Peyer's patch (tissue), 4 donors: ENCODE measurements at regions not wholly inside any gene's neighbourhood (a gene's known extent, or its start where the extent isn't known, plus 50 kb on each side); places are given as distances from the start of the nearest gene placed in this dataset.

Experiments
- DNase-seq, 3 donors: peaks; one replicate each; pipeline ENCODE4 v3.0.0-alpha.2; 2017 to 2019
- H3K27ac ChIP-seq, 4 donors: fragments of 200-600 bp; sonication (generic); one replicate each; pipeline ENCODE4 v1.5.1; 2016 to 2019
- H3K27me3 ChIP-seq, 2 donors: fragments of 200-600 bp; sonication (generic); one replicate each; pipeline ENCODE4 v1.5.1; 2019
- H3K36me3 ChIP-seq, 3 donors: fragments of 200-600 bp; sonication (generic); one replicate each; pipeline ENCODE4 v1.5.1; 2016 to 2019
- H3K4me1 ChIP-seq, 4 donors: fragments of 200-600 bp; sonication (generic); one replicate each; pipeline ENCODE4 v1.5.1; 2016 to 2019
- H3K4me3 ChIP-seq, 4 donors: fragments of 200-600 bp; sonication (generic); 1 replicate in 3 of 4; 2 replicates in 1 of 4; pipeline ENCODE4 v1.5.1; 2016 to 2019; ENCODE audit warnings: mild to moderate bottlenecking in 1 of 4
- H3K9me3 ChIP-seq, 4 donors: fragments of 200-600 bp; sonication (generic); one replicate each; pipeline ENCODE4 v1.5.1; 2016 to 2019; ENCODE audit warnings: mild to moderate bottlenecking in 1 of 4
- POLR2A ChIP-seq, 2 donors: fragments of 450-650 bp; IDR thresholded peaks; one replicate each; pipeline ENCODE4 v1.5.1; 2017; ENCODE audit warnings: antibody characterized with exemption in 2 of 2, mild to moderate bottlenecking in 2 of 2, moderate library complexity in 2 of 2
- TF ChIP-seq, protein P1 (sequence below), 6 experiments: fragments of 450-650 bp in 4 of 6; fragments of 200-600 bp in 2 of 6; sonication (generic) in 1 of 6; IDR thresholded peaks; one replicate each; pipeline ENCODE4 v1.5.1; 2017 to 2019; ENCODE audit warnings: antibody characterized with exemption in 6 of 6, mild to moderate bottlenecking in 3 of 6, moderate library complexity in 1 of 6

DNA sequence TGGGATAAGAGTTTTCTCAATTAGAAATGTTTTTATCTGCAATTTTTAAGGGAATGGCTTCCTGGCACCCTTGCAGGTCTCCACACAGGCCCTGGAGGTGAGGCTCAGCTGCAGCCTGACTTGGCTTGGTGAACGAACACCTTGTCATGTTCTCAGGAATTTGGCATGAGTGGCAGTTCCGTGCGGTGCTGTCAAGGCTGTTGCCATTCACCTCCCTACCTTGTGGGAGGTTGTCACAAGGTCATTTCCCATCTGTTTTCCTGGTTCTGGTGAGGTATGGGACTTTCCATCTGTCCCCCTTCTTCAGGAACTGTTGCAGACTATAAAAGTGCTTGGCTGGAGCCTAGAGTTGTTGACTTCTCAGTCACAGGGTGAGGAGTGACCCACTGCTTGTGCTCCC, 82.9 kb downstream of the ELOVL4 start:
- TF ChIP-seq, protein P1, sequence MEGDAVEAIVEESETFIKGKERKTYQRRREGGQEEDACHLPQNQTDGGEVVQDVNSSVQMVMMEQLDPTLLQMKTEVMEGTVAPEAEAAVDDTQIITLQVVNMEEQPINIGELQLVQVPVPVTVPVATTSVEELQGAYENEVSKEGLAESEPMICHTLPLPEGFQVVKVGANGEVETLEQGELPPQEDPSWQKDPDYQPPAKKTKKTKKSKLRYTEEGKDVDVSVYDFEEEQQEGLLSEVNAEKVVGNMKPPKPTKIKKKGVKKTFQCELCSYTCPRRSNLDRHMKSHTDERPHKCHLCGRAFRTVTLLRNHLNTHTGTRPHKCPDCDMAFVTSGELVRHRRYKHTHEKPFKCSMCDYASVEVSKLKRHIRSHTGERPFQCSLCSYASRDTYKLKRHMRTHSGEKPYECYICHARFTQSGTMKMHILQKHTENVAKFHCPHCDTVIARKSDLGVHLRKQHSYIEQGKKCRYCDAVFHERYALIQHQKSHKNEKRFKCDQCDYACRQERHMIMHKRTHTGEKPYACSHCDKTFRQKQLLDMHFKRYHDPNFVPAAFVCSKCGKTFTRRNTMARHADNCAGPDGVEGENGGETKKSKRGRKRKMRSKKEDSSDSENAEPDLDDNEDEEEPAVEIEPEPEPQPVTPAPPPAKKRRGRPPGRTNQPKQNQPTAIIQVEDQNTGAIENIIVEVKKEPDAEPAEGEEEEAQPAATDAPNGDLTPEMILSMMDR (IDR thresholded peaks at IDR 0.05), result no peak
- no peak for TF ChIP-seq POLR2A (IDR thresholded peaks at IDR 0.05)
- no peak for DNase-seq
- H3K36me3 ChIP-seq, result no peaks in the 10 kb centered on the region

DNA sequence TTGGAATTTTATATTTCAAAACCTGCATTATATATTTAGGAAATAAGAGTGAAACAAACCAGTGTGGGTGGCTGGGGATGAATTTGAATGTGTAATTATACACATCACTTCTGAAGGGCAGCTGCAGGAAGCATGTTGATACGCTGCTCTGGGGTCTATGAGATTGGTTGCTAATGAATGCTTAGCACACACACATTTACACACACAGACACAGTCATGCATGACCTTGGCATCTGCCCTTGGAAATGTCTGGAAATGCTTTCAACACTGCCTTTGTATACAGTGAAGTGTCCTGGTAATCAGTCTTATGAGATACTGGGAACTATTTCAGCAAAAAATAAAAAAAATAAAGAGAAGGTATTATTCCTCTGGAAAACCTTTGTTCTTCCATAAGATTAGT, 83.4 kb downstream of the ELOVL4 start:
- Histone ChIP-seq H3K36me3 (no peaks in the 10 kb centered on the region), H3K4me1 (no peaks in the 10 kb centered on the region), H3K27me3 (no peaks in the 10 kb centered on the region), H3K4me3 (no peak overlapping the region), H3K9me3 (no peaks in the 10 kb centered on the region), H3K27ac (no peak overlapping the region)
- no peak for DNase-seq
- no peak for TF ChIP-seq POLR2A (IDR thresholded peaks at IDR 0.05)
- TF ChIP-seq, protein P1 (IDR thresholded peaks at IDR 0.05), result no peak

More for the DNA sequence above, 82.9 kb downstream of the ELOVL4 start:
- no peaks in the 10 kb centered on the region for H3K9me3 ChIP-seq
- H3K27me3 ChIP-seq, result no peaks in the 10 kb centered on the region
- no peak overlapping the region for H3K27ac ChIP-seq
- no peaks in the 10 kb centered on the region for H3K4me1 ChIP-seq
- no peak overlapping the region for H3K4me3 ChIP-seq

DNA sequence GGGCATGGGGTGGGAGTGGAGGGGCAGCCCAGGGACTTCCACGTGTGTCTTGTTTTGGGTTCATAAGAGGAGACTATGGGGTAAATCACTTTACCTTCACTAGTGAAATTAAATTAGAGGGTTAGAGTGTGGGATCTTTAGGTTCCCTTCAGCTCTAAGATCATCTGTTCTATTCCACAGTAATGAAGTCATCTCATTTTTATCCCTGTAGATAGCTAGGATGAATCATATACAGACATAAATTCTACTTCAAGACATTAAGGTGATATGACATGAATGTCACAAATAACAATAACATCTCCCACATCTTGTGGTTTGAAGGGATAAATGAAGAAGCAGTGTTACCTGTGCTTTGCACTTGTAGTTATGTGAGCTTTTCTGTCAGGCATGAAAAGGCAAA, 83.8 kb downstream of the ELOVL4 start:
- Histone ChIP-seq H3K27me3 (no peaks in the 10 kb centered on the region), H3K36me3 (no peaks in the 10 kb centered on the region), H3K4me1 (no peaks in the 10 kb centered on the region), H3K27ac (no peak overlapping the region), H3K4me3 (no peak overlapping the region), H3K9me3 (no peaks in the 10 kb centered on the region)
- no peak for DNase-seq
- no peak for TF ChIP-seq POLR2A (IDR thresholded peaks at IDR 0.05)
- TF ChIP-seq, protein P1 (IDR thresholded peaks at IDR 0.05), result no peak

DNA sequence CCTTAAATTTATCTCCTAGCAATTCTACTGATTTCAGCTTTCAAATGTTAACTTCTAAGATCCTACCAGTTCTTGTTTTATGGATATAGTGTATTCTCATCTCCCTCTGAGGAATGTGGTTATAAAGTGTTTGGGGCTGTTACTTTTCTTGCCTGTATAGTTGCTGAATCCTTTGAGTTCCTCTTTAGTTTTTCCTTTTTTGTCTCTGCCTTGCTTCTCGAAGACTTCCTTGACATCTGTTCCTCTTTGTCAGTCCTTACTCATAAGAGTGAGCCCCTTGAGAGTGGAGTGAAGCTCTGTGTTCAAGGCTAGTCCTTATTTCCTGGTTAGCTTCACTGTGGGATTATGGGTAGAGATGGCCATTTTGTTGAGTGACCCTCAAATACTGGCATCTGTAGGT, 84.6 kb downstream of the ELOVL4 start:
- H3K9me3 ChIP-seq, result no peaks in the 10 kb centered on the region
- TF ChIP-seq, protein P1 (IDR thresholded peaks at IDR 0.05), result no peak
- no peak for DNase-seq
- no peak overlapping the region for H3K4me3 ChIP-seq
- no peaks in the 10 kb centered on the region for H3K27me3 ChIP-seq
- no peaks in the 10 kb centered on the region for H3K36me3 ChIP-seq
- H3K4me1 ChIP-seq, result no peaks in the 10 kb centered on the region
- no peak overlapping the region for H3K27ac ChIP-seq

DNA sequence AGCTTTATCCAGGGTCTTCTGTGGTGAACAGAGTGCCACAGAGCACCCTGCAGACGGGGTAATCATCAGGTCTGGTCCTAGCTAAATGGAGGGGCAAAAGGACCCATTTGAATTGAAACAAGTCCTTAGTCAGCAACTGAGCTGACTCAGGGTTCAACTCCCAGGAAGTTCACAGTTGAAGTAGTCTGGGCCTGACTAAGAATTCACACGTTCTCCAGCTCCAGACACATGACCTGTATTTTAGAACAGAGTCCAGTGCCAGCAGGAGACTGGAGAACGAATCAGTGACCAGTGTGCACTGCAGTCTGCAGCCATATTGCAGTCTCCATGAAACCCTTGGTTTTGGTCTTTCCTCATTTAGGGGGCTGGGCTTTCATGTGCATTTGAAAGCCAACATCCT, 85.2 kb downstream of the ELOVL4 start:
- DNase-seq, result no peak
- H3K9me3 ChIP-seq, result no peaks in the 10 kb centered on the region
- no peaks in the 10 kb centered on the region for H3K27me3 ChIP-seq
- no peak overlapping the region for H3K4me3 ChIP-seq
- H3K4me1 ChIP-seq, result no peaks in the 10 kb centered on the region
- no peaks in the 10 kb centered on the region for H3K36me3 ChIP-seq
- TF ChIP-seq, protein P1 (IDR thresholded peaks at IDR 0.05), result no peak
- TF ChIP-seq POLR2A (IDR thresholded peaks at IDR 0.05), result no peak
- no peak overlapping the region for H3K27ac ChIP-seq

DNA sequence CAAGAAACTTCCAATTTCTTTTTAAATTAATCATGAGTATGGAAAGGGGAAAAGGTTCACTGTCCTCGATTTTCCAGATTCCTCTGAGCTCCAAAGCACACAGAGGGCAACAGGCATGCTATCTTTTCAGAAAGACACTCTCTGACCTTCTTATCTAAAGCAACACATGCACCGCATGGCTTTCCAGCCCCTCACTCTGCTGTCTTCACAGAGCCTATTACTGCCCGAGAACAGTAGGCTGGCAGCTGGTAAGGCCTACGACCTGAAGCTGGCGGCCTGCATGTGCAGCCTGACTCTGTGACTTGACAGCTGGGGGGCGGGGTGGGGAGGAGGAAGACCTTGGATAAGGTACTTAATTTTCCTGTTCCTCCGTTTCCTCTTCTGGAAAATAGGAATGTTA, 86.3 kb downstream of the ELOVL4 start:
- Histone ChIP-seq H3K4me1 (no peaks in the 10 kb centered on the region), H3K27ac (no peak overlapping the region), H3K27me3 (no peaks in the 10 kb centered on the region), H3K4me3 (no peak overlapping the region), H3K36me3 (no peaks in the 10 kb centered on the region), H3K9me3 (no peaks in the 10 kb centered on the region)
- DNase-seq, result no peak
- TF ChIP-seq, protein P1 (IDR thresholded peaks at IDR 0.05), result no peak
- no peak for TF ChIP-seq POLR2A (IDR thresholded peaks at IDR 0.05)
